ENCODE measurements at regions not wholly inside any gene's neighbourhood (a gene's known extent, or its start where the extent isn't known, plus 50 kb on each side); places are given as distances from the start of the nearest gene placed in this dataset.

DNA sequence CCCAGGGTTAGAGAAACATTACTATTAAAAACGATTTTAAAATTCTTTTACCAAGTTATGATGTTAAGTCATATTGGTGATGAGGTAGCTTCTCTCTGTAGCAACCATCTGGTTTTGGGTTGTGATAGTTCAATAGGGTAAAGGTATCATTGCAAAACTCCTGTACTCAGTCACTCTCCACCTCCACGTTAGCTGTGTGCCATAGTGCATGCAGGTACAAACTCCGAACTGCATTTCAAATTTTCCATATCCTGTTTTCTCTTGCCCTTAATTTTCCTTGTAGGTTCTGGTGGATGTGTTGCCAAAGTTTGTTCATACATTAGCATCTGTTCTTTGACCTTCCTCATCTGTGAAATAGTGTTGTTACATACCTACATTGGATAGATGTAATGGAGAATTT lies 53.1 kb upstream of the ARRDC3 start:
- no peak overlapping the region for H3K4me3 ChIP-seq (ENCODE audit: low read length)
- no peaks in the 10 kb centered on the region for H3K79me2 ChIP-seq (ENCODE audit: low read length)
- TF ChIP-seq, protein P1, sequence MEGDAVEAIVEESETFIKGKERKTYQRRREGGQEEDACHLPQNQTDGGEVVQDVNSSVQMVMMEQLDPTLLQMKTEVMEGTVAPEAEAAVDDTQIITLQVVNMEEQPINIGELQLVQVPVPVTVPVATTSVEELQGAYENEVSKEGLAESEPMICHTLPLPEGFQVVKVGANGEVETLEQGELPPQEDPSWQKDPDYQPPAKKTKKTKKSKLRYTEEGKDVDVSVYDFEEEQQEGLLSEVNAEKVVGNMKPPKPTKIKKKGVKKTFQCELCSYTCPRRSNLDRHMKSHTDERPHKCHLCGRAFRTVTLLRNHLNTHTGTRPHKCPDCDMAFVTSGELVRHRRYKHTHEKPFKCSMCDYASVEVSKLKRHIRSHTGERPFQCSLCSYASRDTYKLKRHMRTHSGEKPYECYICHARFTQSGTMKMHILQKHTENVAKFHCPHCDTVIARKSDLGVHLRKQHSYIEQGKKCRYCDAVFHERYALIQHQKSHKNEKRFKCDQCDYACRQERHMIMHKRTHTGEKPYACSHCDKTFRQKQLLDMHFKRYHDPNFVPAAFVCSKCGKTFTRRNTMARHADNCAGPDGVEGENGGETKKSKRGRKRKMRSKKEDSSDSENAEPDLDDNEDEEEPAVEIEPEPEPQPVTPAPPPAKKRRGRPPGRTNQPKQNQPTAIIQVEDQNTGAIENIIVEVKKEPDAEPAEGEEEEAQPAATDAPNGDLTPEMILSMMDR (IDR thresholded peaks at IDR 0.05; ENCODE audit: low read depth, low read length), result no peak
- TF ChIP-seq EZH2phosphoT487 (IDR thresholded peaks at IDR 0.05; ENCODE audit: low read depth), result no peak
- no peak overlapping the region for H3K9ac ChIP-seq (ENCODE audit: low read length)
- H3K36me3 ChIP-seq (replicated peaks; ENCODE audit: low read depth, low read length), result no peaks in the 10 kb centered on the region
- H3K27me3 ChIP-seq (ENCODE audit: low read depth, low read length), result no peaks in the 10 kb centered on the region
- no peaks in the 10 kb centered on the region for H3K4me1 ChIP-seq (ENCODE audit: low read length)
- H3K27ac ChIP-seq (ENCODE audit: low read length), result no peak overlapping the region
- H3K9me3 ChIP-seq (ENCODE audit: insufficient read depth, low read length), result no peaks in the 10 kb centered on the region
- H4K20me1 ChIP-seq (ENCODE audit: insufficient read depth, low read length), result no peaks in the 10 kb centered on the region
- no peak overlapping the region for H2AFZ ChIP-seq (ENCODE audit: low read depth, low read length)
- no peak overlapping the region for H3K4me2 ChIP-seq (ENCODE audit: low read length)

- TF ChIP-seq, protein P1 (IDR thresholded peaks at IDR 0.05; ENCODE audit: low read depth, low read length), result no peak
- no peak for TF ChIP-seq EZH2phosphoT487 (IDR thresholded peaks at IDR 0.05; ENCODE audit: low read depth)
- no peak overlapping the region for H3K4me3 ChIP-seq (ENCODE audit: low read length)
- H3K36me3 ChIP-seq (replicated peaks; ENCODE audit: low read depth, low read length), result no peaks in the 10 kb centered on the region
- H3K9ac ChIP-seq (ENCODE audit: low read length), result no peak overlapping the region
- H3K4me2 ChIP-seq (ENCODE audit: low read length), result no peak overlapping the region
- no peaks in the 10 kb centered on the region for H4K20me1 ChIP-seq (ENCODE audit: insufficient read depth, low read length)
- H3K27me3 ChIP-seq (ENCODE audit: low read depth, low read length), result no peaks in the 10 kb centered on the region
- H3K4me1 ChIP-seq (ENCODE audit: low read length), result no peaks in the 10 kb centered on the region
- H2AFZ ChIP-seq (ENCODE audit: low read depth, low read length), result no peak overlapping the region
- no peaks in the 10 kb centered on the region for H3K79me2 ChIP-seq (ENCODE audit: low read length)
- H3K9me3 ChIP-seq (ENCODE audit: insufficient read depth, low read length), result no peaks in the 10 kb centered on the region
- no peak overlapping the region for H3K27ac ChIP-seq (ENCODE audit: low read length)
These were observed 51.2 kb upstream of the ARRDC3 start for GRCh38 chr5:91434348-91434747.

DNA sequence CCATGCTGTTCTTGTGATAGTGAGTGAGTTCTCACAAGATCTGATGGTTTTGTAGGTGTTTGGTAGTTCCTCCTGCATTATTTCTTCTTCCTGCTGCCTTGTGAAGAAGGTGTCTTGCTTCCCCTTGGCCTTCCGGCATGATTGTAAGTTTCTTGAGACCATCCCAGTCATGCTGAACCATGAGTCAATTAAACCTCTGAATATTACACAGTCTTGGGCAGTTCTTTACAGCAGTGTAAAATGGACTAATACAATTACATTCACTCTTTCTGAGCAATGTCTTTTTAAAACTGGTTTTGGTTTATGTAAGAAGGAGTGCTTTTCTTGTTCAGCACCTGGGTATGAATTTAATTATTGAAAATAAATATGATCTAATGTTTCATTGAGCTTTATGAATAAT lies 50.7 kb upstream of the ARRDC3 start:
- Histone ChIP-seq H3K4me2 (ENCODE audit: low read length) (no peak overlapping the region), H3K9ac (ENCODE audit: low read length) (no peak overlapping the region), H3K27me3 (ENCODE audit: low read depth, low read length) (no peaks in the 10 kb centered on the region), H2AFZ (ENCODE audit: low read depth, low read length) (no peak overlapping the region), H3K36me3 (replicated peaks; ENCODE audit: low read depth, low read length) (no peaks in the 10 kb centered on the region), H3K27ac (ENCODE audit: low read length) (no peak overlapping the region), H3K9me3 (ENCODE audit: insufficient read depth, low read length) (no peaks in the 10 kb centered on the region), H4K20me1 (ENCODE audit: insufficient read depth, low read length) (no peaks in the 10 kb centered on the region), H3K4me1 (ENCODE audit: low read length) (no peaks in the 10 kb centered on the region), H3K79me2 (ENCODE audit: low read length) (no peaks in the 10 kb centered on the region), H3K4me3 (ENCODE audit: low read length) (no peak overlapping the region)
- TF ChIP-seq, protein P1 (IDR thresholded peaks at IDR 0.05; ENCODE audit: low read depth, low read length), result no peak
- TF ChIP-seq EZH2phosphoT487 (IDR thresholded peaks at IDR 0.05; ENCODE audit: low read depth), result no peak

All from OCI-LY3 (cell line).